GM12878 (cell line): ENCODE measurements at regions not wholly inside any gene's neighbourhood (a gene's known extent, or its start where the extent isn't known, plus 50 kb on each side); places are given as distances from the start of the nearest gene placed in this dataset.

Experiments
- ATAC-seq: fragments of 200-7000 bp; cut with Tn5 transposase; 3 replicates; pipeline ENCODE4 v1.9.1; 2020; ENCODE audit warnings: mild to moderate bottlenecking, moderate library complexity
- BruUV-seq: library from RNA; stranded (reverse); fragments of 400-500 nt; replicated peaks from 2 replicates; lab custom pipeline; 2021; lab: Mats Ljungman, UMichigan
- CTCF ChIA-PET: fragments of 300-600 bp; sonication (Branson Sonifier 250); formaldehyde crosslinking; extraction: SDS; loops from one replicate; lab custom pipeline; 2021; ENCODE audit warnings: inconsistent platforms; lab: Yijun Ruan, JAX
- POLR2A ChIA-PET: fragments of 350-600 bp; formaldehyde crosslinking; extraction: SDS; loops from one replicate; lab custom pipeline; 2021; ENCODE audit warnings: inconsistent platforms; lab: Charles Lee
- RAD21 ChIA-PET: fragments of 300-600 bp; sonication (Branson Sonifier 250); formaldehyde crosslinking; loops from one replicate; lab custom pipeline; 2023; ENCODE audit warnings: antibody characterized with exemption; ENCODE audit not compliant: unreplicated experiment; lab: Charles Lee
- SMC1A ChIA-PET: fragments of 300-600 bp; sonication (Branson Sonifier 250); formaldehyde crosslinking; loops from one replicate; lab custom pipeline; 2023; ENCODE audit not compliant: unreplicated experiment, uncharacterized antibody; lab: Charles Lee
- DNase-seq: peaks from one replicate; pipeline ENCODE4 v3.0.0-alpha.2; 2011; ENCODE audit warnings: low read depth, low spot score
- FAIRE-seq: peaks from 3 replicates; lab custom pipeline; 2011; peaks lifted over from hg19 to GRCh38; lab: Jason Lieb, UNC
- H2AFZ ChIP-seq: 2 replicates; pipeline ENCODE4 v1.6.0; 2011; ENCODE audit warnings: low read depth, low read length, control low read depth; ENCODE audit not compliant: control insufficient read depth
- H3K27ac ChIP-seq: 2 replicates; pipeline ENCODE4 v1.5.1; 2011; ENCODE audit warnings: control low read depth; ENCODE audit not compliant: control insufficient read depth, insufficient read depth
- H3K27me3 ChIP-seq, 2 experiments: replicated peaks in 1 of 2; 2 replicates each; pipeline versions ENCODE4 v1.6.0 to v1.6.1; 2011; ENCODE audit warnings: low read length in 1 of 2; ENCODE audit not compliant: control insufficient read depth in 2 of 2, insufficient read depth in 2 of 2
- H3K36me3 ChIP-seq, 2 experiments: 2 replicates each; pipeline ENCODE4 v1.5.1; 2011; ENCODE audit warnings: low read length in 1 of 2; ENCODE audit not compliant: control insufficient read depth in 2 of 2, insufficient read depth in 2 of 2
- H3K4me1 ChIP-seq: 2 replicates; pipeline ENCODE4 v1.6.1; 2011; ENCODE audit warnings: mild to moderate bottlenecking, low read length, moderate library complexity, mixed read lengths; ENCODE audit not compliant: control insufficient read depth, insufficient read depth
- H3K4me2 ChIP-seq: 2 replicates; pipeline ENCODE4 v1.6.0; 2011; ENCODE audit warnings: control low read depth; ENCODE audit not compliant: control insufficient read depth, insufficient read depth
- H3K4me3 ChIP-seq: fragments of 200-600 bp; sonication (generic); 2 replicates; pipeline ENCODE4 v1.5.1; 2016
- H3K79me2 ChIP-seq: 2 replicates; pipeline ENCODE4 v1.6.0; 2011; ENCODE audit warnings: low read length; ENCODE audit not compliant: control insufficient read depth, insufficient read depth
- H3K9ac ChIP-seq: 2 replicates; pipeline ENCODE4 v1.8.0; 2011; ENCODE audit warnings: low read length, control low read depth, mixed read lengths; ENCODE audit not compliant: control insufficient read depth, insufficient read depth
- H3K9me3 ChIP-seq: replicated peaks from 3 replicates; pipeline ENCODE4 v1.5.1; 2011; ENCODE audit warnings: mild to moderate bottlenecking, low read length; ENCODE audit not compliant: control insufficient read depth, insufficient read depth
- H4K20me1 ChIP-seq: 2 replicates; pipeline ENCODE4 v1.6.0; 2011; ENCODE audit not compliant: control insufficient read depth, insufficient read depth
- CHD2 ChIP-seq: IDR thresholded peaks from 2 replicates; pipeline ENCODE4 v1.6.1; 2011; ENCODE audit warnings: low read depth, low read length, improper control_type of control experiment, borderline replicate concordance
- IRF5 ChIP-seq: fragments of 450-650 bp; IDR thresholded peaks from 2 replicates; pipeline ENCODE4 v1.6.1; 2017; ENCODE audit warnings: borderline replicate concordance
- MAX ChIP-seq: IDR thresholded peaks from 2 replicates; pipeline ENCODE4 v1.6.1; 2012; ENCODE audit warnings: low read depth, low read length, improper control_type of control experiment
- MYB ChIP-seq: fragments of 150-350 bp; IDR thresholded peaks from 2 replicates; pipeline ENCODE4 v1.6.1; 2014; ENCODE audit warnings: mild to moderate bottlenecking, low read depth, low read length, borderline replicate concordance
- NFIC ChIP-seq: IDR thresholded peaks from 2 replicates; pipeline ENCODE4 v1.6.1; 2012; ENCODE audit warnings: low read depth, mild to moderate bottlenecking, inconsistent platforms, low read length, moderate library complexity
- NR2C1 ChIP-seq: fragments of 450-650 bp; IDR thresholded peaks from 2 replicates; pipeline ENCODE4 v1.6.1; 2017; ENCODE audit warnings: antibody characterized with exemption, mild to moderate bottlenecking, moderate library complexity
- SREBF1 ChIP-seq: IDR thresholded peaks from 2 replicates; pipeline ENCODE4 v1.6.1; 2012; ENCODE audit warnings: mild to moderate bottlenecking, low read length
- ZNF24 ChIP-seq: fragments of 450-650 bp; IDR thresholded peaks from 2 replicates; pipeline ENCODE4 v1.6.1; 2017; ENCODE audit warnings: antibody characterized with exemption, mild to moderate bottlenecking
- ZSCAN29 ChIP-seq: fragments of 450-650 bp; IDR thresholded peaks from 2 replicates; pipeline ENCODE4 v1.6.1; 2017; ENCODE audit warnings: mild to moderate bottlenecking, moderate library complexity
- WGBS: methylation state at CpG from one replicate; pipeline ENCODE4 v1.1.6; 2016; ENCODE audit warnings: low lambda C conversion rate; ENCODE audit not compliant: insufficient replicate concordance, insufficient coverage; ENCODE audit errors: missing lambda C conversion rate; 5-methylcytosine and 5-hydroxymethylcytosine counted together
- in situ Hi-C: fragments of 300-500 bp; cut with MboI; formaldehyde crosslinking; loops from 9 replicates; pipeline ENCODE4 v1.14.3; 2018; ENCODE audit warnings: mixed read lengths
- intact Hi-C: fragments of 100-400 bp; cut with micrococcal nuclease; formaldehyde crosslinking; loops from one replicate; pipeline ENCODE4 v1.14.2; 2022; ENCODE audit not compliant: unreplicated experiment
- TF ChIP-seq, protein P1 (sequence below): fragments of 450-650 bp; formaldehyde crosslinking; IDR thresholded peaks from 2 replicates; pipeline ENCODE4 v1.5.0; 2022; ENCODE audit warnings: mild to moderate bottlenecking, missing genetic modification characterization
- TF ChIP-seq, protein P2 (sequence below): IDR thresholded peaks from 2 replicates; pipeline ENCODE4 v1.6.1; 2011; ENCODE audit warnings: borderline replicate concordance, low read depth, mild to moderate bottlenecking, moderate library complexity, mixed read lengths, low read length; ENCODE audit not compliant: insufficient read depth; ENCODE audit errors: extremely low read length
- TF ChIP-seq, protein P3 (sequence below): IDR thresholded peaks from 2 replicates; pipeline ENCODE4 v1.6.1; 2012; ENCODE audit warnings: low read length, inconsistent platforms
- TF ChIP-seq, protein P4 (sequence below): IDR thresholded peaks from 2 replicates; pipeline ENCODE4 v1.6.1; 2011; ENCODE audit warnings: borderline replicate concordance, low read depth, mild to moderate bottlenecking, moderate library complexity, low read length; ENCODE audit not compliant: insufficient read depth, poor library complexity, severe bottlenecking

GRCh38 chr17:27158382-27158781 lies 135.5 kb upstream of the WSB1 start:
- ChIA-PET SMC1A (no interaction called here), RAD21 (no interaction called here), CTCF (no interaction called here), POLR2A (no interaction called here)
- WGBS = 80% methylated on average over 15 of the region's 18 CpGs
- Histone ChIP-seq H3K9ac (no peak overlapping the region), H4K20me1 (no peaks in the 10 kb centered on the region), H3K27me3 (no peaks in the 10 kb centered on the region), H3K4me1 (no peaks in the 10 kb centered on the region), H3K9me3 (no peaks in the 10 kb centered on the region; the same call in 2 of the 3 replicates), H3K79me2 (no peaks in the 10 kb centered on the region), H2AFZ (no peak overlapping the region), H3K27ac (no peak overlapping the region), H3K4me3 (no peak overlapping the region), H3K36me3 (no peaks in the 10 kb centered on the region), H3K4me2 (no peak overlapping the region)
- no peak for FAIRE-seq
- no peak for ATAC-seq
- in situ Hi-C loops = no loop called here
- intact Hi-C loops = no loop called here
- no peak for DNase-seq
- no TSS peak for BruUV-seq
- TF ChIP-seq CHD2 (no peak), ZSCAN29 (no peak), SREBF1 (no peak), NFIC (no peak), MAX (no peak), NR2C1 (no peak), ZNF24 (no peak), MYB (no peak), IRF5 (no peak)
- TF ChIP-seq, protein P1, sequence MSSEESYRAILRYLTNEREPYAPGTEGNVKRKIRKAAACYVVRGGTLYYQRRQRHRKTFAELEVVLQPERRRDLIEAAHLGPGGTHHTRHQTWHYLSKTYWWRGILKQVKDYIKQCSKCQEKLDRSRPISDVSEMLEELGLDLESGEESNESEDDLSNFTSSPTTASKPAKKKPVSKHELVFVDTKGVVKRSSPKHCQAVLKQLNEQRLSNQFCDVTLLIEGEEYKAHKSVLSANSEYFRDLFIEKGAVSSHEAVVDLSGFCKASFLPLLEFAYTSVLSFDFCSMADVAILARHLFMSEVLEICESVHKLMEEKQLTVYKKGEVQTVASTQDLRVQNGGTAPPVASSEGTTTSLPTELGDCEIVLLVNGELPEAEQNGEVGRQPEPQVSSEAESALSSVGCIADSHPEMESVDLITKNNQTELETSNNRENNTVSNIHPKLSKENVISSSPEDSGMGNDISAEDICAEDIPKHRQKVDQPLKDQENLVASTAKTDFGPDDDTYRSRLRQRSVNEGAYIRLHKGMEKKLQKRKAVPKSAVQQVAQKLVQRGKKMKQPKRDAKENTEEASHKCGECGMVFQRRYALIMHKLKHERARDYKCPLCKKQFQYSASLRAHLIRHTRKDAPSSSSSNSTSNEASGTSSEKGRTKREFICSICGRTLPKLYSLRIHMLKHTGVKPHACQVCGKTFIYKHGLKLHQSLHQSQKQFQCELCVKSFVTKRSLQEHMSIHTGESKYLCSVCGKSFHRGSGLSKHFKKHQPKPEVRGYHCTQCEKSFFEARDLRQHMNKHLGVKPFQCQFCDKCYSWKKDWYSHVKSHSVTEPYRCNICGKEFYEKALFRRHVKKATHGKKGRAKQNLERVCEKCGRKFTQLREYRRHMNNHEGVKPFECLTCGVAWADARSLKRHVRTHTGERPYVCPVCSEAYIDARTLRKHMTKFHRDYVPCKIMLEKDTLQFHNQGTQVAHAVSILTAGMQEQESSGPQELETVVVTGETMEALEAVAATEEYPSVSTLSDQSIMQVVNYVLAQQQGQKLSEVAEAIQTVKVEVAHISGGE = no peak
- TF ChIP-seq, protein P2, sequence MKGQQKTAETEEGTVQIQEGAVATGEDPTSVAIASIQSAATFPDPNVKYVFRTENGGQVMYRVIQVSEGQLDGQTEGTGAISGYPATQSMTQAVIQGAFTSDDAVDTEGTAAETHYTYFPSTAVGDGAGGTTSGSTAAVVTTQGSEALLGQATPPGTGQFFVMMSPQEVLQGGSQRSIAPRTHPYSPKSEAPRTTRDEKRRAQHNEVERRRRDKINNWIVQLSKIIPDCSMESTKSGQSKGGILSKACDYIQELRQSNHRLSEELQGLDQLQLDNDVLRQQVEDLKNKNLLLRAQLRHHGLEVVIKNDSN = no peak
- TF ChIP-seq, protein P3, sequence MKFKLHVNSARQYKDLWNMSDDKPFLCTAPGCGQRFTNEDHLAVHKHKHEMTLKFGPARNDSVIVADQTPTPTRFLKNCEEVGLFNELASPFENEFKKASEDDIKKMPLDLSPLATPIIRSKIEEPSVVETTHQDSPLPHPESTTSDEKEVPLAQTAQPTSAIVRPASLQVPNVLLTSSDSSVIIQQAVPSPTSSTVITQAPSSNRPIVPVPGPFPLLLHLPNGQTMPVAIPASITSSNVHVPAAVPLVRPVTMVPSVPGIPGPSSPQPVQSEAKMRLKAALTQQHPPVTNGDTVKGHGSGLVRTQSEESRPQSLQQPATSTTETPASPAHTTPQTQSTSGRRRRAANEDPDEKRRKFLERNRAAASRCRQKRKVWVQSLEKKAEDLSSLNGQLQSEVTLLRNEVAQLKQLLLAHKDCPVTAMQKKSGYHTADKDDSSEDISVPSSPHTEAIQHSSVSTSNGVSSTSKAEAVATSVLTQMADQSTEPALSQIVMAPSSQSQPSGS = no peak
- TF ChIP-seq, protein P4, sequence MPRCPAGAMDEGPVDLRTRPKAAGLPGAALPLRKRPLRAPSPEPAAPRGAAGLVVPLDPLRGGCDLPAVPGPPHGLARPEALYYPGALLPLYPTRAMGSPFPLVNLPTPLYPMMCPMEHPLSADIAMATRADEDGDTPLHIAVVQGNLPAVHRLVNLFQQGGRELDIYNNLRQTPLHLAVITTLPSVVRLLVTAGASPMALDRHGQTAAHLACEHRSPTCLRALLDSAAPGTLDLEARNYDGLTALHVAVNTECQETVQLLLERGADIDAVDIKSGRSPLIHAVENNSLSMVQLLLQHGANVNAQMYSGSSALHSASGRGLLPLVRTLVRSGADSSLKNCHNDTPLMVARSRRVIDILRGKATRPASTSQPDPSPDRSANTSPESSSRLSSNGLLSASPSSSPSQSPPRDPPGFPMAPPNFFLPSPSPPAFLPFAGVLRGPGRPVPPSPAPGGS = no peak
